Progenitor cell of endocrine pancreas (in vitro differentiated cells): ENCODE measurements at regions not wholly inside any gene's neighbourhood (a gene's known extent, or its start where the extent isn't known, plus 50 kb on each side); places are given as distances from the start of the nearest gene placed in this dataset.

Source experiments
- DNase-seq: peaks from one replicate; pipeline ENCODE4 v3.0.0; 2021; ENCODE audit warnings: low spot score; ENCODE audit not compliant: unreplicated experiment
- H3K27ac Mint-ChIP-seq: 2 replicates; pipeline ENCODE4 v1.8.0; 2021; ENCODE audit warnings: mild to moderate bottlenecking, moderate library complexity, mixed read lengths
- H3K27me3 Mint-ChIP-seq: 2 replicates; pipeline ENCODE4 v1.8.0; 2021; ENCODE audit warnings: mixed read lengths
- H3K36me3 Mint-ChIP-seq: 2 replicates; pipeline ENCODE4 v1.8.0; 2022; ENCODE audit warnings: mixed read lengths; ENCODE audit not compliant: insufficient read depth
- H3K4me1 Mint-ChIP-seq: 2 replicates; pipeline ENCODE4 v1.8.0; 2021; ENCODE audit warnings: low read depth, mixed read lengths
- H3K4me3 Mint-ChIP-seq: 2 replicates; pipeline ENCODE4 v1.8.0; 2021; ENCODE audit warnings: low read depth, mild to moderate bottlenecking, moderate library complexity, mixed read lengths
- H3K9me3 Mint-ChIP-seq: 2 replicates; pipeline ENCODE4 v1.8.0; 2021; ENCODE audit warnings: low read depth, mixed read lengths
- TF ChIP-seq, protein P1 (sequence below): fragments of 200-600 bp; sonication (generic); IDR thresholded peaks from one replicate; pipeline ENCODE4 v1.5.0; 2021; ENCODE audit warnings: antibody characterized with exemption, mild to moderate bottlenecking; ENCODE audit not compliant: unreplicated experiment

DNA sequence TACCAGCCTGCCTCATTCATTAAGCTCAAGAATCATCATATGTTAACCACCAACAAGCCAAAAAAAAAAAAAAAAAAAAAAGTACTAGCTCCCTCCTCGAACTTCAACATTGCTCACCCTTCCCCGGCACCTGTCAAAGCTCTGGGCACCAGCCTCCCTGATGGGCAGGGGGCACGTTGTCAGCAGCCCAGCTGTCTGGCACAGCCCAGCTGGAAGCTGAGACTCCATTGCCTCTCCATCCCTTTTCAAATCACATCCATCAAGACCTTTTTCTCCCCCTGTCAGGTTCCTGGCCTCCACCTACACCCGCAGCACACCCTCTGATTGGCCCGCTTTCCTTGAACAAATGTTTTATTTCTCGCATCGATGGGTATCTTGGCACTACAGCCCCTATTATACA is 913.3 kb upstream of the AUTS2 start:
- DNase-seq = no peak
- Mint-ChIP-seq H3K9me3 (peaks cover 4% of the 10 kb centered on the region), H3K27ac (no peak overlapping the region), H3K36me3 (no peaks in the 10 kb centered on the region), H3K4me3 (no peak overlapping the region), H3K4me1 (peaks cover 16% of the 10 kb centered on the region), H3K27me3 (no peaks in the 10 kb centered on the region)
- TF ChIP-seq, protein P1, sequence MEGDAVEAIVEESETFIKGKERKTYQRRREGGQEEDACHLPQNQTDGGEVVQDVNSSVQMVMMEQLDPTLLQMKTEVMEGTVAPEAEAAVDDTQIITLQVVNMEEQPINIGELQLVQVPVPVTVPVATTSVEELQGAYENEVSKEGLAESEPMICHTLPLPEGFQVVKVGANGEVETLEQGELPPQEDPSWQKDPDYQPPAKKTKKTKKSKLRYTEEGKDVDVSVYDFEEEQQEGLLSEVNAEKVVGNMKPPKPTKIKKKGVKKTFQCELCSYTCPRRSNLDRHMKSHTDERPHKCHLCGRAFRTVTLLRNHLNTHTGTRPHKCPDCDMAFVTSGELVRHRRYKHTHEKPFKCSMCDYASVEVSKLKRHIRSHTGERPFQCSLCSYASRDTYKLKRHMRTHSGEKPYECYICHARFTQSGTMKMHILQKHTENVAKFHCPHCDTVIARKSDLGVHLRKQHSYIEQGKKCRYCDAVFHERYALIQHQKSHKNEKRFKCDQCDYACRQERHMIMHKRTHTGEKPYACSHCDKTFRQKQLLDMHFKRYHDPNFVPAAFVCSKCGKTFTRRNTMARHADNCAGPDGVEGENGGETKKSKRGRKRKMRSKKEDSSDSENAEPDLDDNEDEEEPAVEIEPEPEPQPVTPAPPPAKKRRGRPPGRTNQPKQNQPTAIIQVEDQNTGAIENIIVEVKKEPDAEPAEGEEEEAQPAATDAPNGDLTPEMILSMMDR = no peak

DNA sequence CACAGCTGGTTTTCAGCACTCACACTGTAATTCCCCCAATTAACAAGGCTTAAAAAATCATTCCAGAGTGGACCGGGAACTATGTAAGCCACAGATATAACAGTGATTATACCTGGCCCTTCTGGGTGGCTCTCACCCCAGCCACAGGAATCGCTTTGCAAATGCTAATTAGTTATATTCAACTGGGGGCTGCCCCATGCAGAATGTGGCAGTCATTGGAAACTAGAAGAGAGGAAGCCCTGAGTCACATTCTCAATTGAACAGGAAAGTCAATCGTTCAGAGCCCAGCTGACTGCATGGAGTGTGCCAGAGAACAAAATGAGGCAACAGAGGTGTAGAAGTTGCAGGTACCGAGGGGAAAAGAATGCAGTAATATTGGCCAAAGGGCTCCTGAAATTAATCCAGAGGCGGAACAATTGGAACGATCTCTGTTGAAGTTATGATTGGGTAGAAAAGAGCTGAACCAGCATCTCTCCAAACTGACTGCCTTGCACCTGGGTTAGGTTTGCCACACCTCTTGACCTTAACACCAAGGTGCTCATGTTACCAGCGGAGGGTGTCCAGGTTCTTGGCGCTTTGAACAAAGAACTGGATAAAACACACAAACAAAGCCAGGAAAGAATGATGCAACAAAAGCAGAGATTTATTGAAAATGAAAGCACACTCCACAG is 909.7 kb upstream of the AUTS2 start:
- TF ChIP-seq, protein P1 = no peak
- Mint-ChIP-seq H3K9me3 (peaks cover 10% of the 10 kb centered on the region), H3K36me3 (no peaks in the 10 kb centered on the region), H3K4me1 (peaks cover 11% of the 10 kb centered on the region), H3K27ac (no peak overlapping the region), H3K4me3 (no peak overlapping the region), H3K27me3 (peaks cover 7% of the 10 kb centered on the region)
- DNase-seq = no peak

DNA sequence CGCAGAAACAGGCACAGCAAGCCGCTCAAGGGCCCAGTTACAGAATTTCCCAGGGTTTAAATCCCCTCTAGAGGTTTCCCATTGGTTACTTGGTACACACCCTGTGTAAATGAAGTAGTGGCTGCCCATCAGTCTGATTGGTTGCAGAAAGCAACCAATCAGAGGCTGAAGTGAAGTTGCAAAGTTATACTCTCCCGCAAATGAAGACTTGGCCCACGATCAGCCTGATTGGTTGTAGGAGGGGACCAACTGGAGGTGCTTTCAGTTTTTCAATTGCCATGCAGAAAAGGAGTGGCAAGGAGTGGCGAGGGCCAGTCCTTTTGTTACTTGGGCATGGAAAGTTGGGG is 909.2 kb upstream of the AUTS2 start:
- Mint-ChIP-seq H3K9me3 (peaks cover 10% of the 10 kb centered on the region), H3K4me1 (peaks cover 11% of the 10 kb centered on the region), H3K27me3 (peaks cover 7% of the 10 kb centered on the region), H3K36me3 (no peaks in the 10 kb centered on the region), H3K4me3 (no peak overlapping the region), H3K27ac (no peak overlapping the region)
- DNase-seq = no peak
- TF ChIP-seq, protein P1 = no peak

DNA sequence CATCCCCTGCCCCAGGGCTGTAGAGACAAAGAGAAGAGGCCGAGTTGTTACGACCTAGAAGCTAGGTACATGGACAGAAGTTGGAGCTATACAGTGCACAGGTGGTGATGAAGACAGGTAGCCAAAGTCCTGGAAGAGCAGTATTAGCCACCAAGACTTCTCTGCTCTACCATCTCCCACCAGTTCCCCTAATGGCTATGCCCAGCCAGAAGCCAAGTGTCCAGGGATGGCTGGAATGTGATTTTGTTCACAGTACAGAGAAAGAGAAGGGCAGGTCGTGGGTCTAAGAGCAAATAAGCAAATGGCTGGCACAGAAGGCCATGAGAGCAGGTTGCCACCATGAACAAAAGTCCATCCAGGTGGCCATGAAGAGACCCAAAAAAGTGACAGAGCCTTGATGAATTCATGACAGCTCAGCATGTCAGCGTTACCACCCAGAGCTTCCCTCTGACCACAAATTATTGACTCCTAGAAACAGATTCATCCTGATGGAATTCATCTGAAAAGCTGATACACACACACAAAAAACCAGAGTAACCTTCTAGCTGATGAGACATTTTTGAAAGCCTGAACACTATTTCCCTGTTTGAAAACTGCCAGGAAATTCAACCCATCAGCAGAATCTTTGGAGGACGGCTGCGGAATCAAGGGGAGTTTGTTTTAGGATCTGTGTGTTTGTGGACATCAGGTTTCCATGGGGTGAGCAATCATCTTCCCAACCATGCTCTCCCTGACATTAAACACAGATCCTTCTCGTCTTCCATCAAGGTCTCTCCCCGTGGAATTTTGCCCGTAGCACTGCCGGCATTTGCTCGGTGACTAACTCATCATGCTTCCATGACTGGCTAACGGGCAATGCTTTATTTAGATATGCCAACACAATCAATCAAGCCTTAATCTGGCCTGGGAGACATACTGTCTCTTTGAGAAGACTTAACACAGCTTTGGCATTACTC is 906.7 kb upstream of the AUTS2 start:
- Mint-ChIP-seq H3K27ac (no peak overlapping the region), H3K36me3 (no peaks in the 10 kb centered on the region), H3K4me3 (no peak overlapping the region), H3K27me3 (peaks cover 11% of the 10 kb centered on the region), H3K4me1 (peaks cover 5% of the 10 kb centered on the region), H3K9me3 (peaks cover 22% of the 10 kb centered on the region)
- DNase-seq = no peak
- TF ChIP-seq, protein P1 = no peak

DNA sequence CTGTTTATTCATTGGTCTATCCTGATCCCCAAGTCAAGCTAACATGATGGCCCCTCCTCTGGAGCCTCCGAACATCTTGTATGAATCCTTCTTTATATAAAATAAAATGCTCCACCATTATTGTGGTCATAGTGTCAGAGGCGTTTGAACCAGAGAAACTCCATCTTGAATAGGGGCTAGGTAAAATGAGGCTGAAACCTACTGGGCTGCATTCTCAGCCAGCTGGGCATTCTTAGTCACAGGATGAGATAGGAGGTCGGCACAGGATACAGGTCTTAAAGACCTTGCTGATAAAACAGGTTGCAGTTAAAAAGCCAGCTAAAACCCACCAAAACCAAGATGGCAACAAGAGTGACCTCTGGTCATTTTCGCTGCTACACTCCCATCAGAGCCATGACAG is 905.8 kb upstream of the AUTS2 start:
- H3K4me1 Mint-ChIP-seq = peaks cover 5% of the 10 kb centered on the region
- no peak for DNase-seq
- peaks cover 17% of the 10 kb centered on the region for H3K27me3 Mint-ChIP-seq
- H3K36me3 Mint-ChIP-seq = no peaks in the 10 kb centered on the region
- peaks cover 22% of the 10 kb centered on the region for H3K9me3 Mint-ChIP-seq
- TF ChIP-seq, protein P1 = no peak
- H3K27ac Mint-ChIP-seq = no peak overlapping the region
- H3K4me3 Mint-ChIP-seq = no peak overlapping the region
